Pancreas (tissue), 10 donors: ENCODE measurements at regions not wholly inside any gene's neighbourhood (a gene's known extent, or its start where the extent isn't known, plus 50 kb on each side); places are given as distances from the start of the nearest gene placed in this dataset.

Source experiments
- ATAC-seq, 4 donors: fragments of 200-7000 bp; cut with Tn5 transposase; one replicate each; pipeline versions ENCODE4 v1.8.0 to v1.9.1; 2020; ENCODE audit warnings: mild to moderate bottlenecking in 4 of 4, moderate library complexity in 4 of 4
- DNase-seq, 6 donors: peaks; one replicate each; pipeline ENCODE4 v3.0.0-alpha.2; 2020
- FAIRE-seq: peaks from 2 replicates; lab custom pipeline; 2012; peaks lifted over from hg19 to GRCh38; lab: Jason Lieb, UNC
- H3K27ac ChIP-seq, 4 donors: fragments of 200-600 bp; sonication (generic); 1 replicate in 3 of 4; 2 replicates in 1 of 4; pipeline versions ENCODE4 v1.5.0 to v1.8.0; 2020
- H3K27me3 ChIP-seq, 4 donors: fragments of 200-600 bp; one replicate each; pipeline ENCODE4 v1.8.0; 2021
- H3K36me3 ChIP-seq, 3 donors: fragments of 200-600 bp; sonication (generic) in 1 of 3; one replicate each; pipeline versions ENCODE4 v1.5.0 to v1.8.0; 2020 to 2021
- H3K4me1 ChIP-seq, 3 donors: fragments of 200-600 bp; one replicate each; pipeline ENCODE4 v1.8.0; 2021
- H3K4me3 ChIP-seq, 4 donors: fragments of 200-600 bp; sonication (generic) in 2 of 4; one replicate each; pipeline versions ENCODE4 v1.5.0 to v1.8.0; 2020 to 2021
- H3K9me3 ChIP-seq, 4 donors: fragments of 200-600 bp; one replicate each; pipeline ENCODE4 v1.8.0; 2021
- CTCF ChIP-seq, 4 donors: fragments of 200-600 bp; sonication (generic) in 3 of 4; IDR thresholded peaks; one replicate each; pipeline versions ENCODE4 v1.5.0 to v1.8.0; 2021; ENCODE audit warnings: antibody characterized with exemption in 4 of 4
- WGBS, 2 donors: extraction: QIAGEN DNeasy Blood & Tissue Kit; methylation state at CpG; one replicate each; pipeline ENCODE4 v1.1.7; 2013; 5-methylcytosine and 5-hydroxymethylcytosine counted together
- intact Hi-C, 3 donors: fragments of 100-400 bp; cut with DNase I; formaldehyde crosslinking; loops; one replicate each; pipeline versions ENCODE4 v1.11.1 to v1.14.2; 2022
- donor health status: healthy with polysubstance abuse.
- donor health status: DM: no; HTN: no; CAD: no; lungs with moderate emphysema.
- donor health status: DM: no; HTN: no; CAD: no.
- donor health status: control.
- donor health status: control.
- donor health status: Bipolar disorder and iron deficiency.
- donor health status: DM: yes; HTN: yes; CAD: no.
- donor health status: DM: no; HTN: no; CAD: no.
- donor health status: DM: no; HTN: no; CAD: no.
- donor health status: DM: yes; HTN: yes; CAD: no.

GRCh38 chrX:137425273-137425902, 140.5 kb upstream of the ZIC3 start:
- H3K27me3 ChIP-seq, result peaks cover 3 to 83% (median 17%) of the 10 kb centered on the region in 4 donors

GRCh38 chrX:137424679-137425078, 141.2 kb upstream of the ZIC3 start:
- H3K36me3 ChIP-seq, result no peaks in the 10 kb centered on the region
- ATAC-seq, result no peak
- intact Hi-C loops, result no loop called here

More at GRCh38 chrX:137425273-137425902, 140.5 kb upstream of the ZIC3 start:
- WGBS, 2 donors, result 4 to 16% methylated on average over 24 to 25 of the region's 25 CpGs
- no peak overlapping the region for H3K4me3 ChIP-seq
- peaks cover 0 to 6% (median 4%) of the 10 kb centered on the region in 3 donors for H3K4me1 ChIP-seq
- no peak overlapping the region for H3K27ac ChIP-seq
- no peaks in the 10 kb centered on the region for H3K36me3 ChIP-seq
- DNase-seq (no peak), ATAC-seq (no peak), FAIRE-seq (no peak)
- intact Hi-C loops, result no loop called here
- TF ChIP-seq CTCF (IDR thresholded peaks at IDR 0.05), result no peak
- no peaks in the 10 kb centered on the region for H3K9me3 ChIP-seq

GRCh38 chrX:137423241-137423640, 142.7 kb upstream of the ZIC3 start:
- peaks cover 0 to 87% (median 12%) of the 10 kb centered on the region in 4 donors for H3K27me3 ChIP-seq
- no peak overlapping the region for H3K27ac ChIP-seq
- TF ChIP-seq CTCF (IDR thresholded peaks at IDR 0.05), result no peak
- H3K4me3 ChIP-seq, result no peak overlapping the region
- FAIRE-seq, result no peak
- intact Hi-C loops, result no loop called here
- no peak for DNase-seq
- no peaks in the 10 kb centered on the region for H3K9me3 ChIP-seq
- WGBS, 2 donors, result 10 to 13% methylated on average over 3 of the region's 3 CpGs
- H3K4me1 ChIP-seq, result peaks cover 0 to 6% (median 4%) of the 10 kb centered on the region in 3 donors
- H3K36me3 ChIP-seq, result no peaks in the 10 kb centered on the region
- no peak for ATAC-seq

More at GRCh38 chrX:137424679-137425078, 141.2 kb upstream of the ZIC3 start:
- 3 to 7% methylated on average over 13 to 15 of the region's 15 CpGs for WGBS, 2 donors
- no peak overlapping the region for H3K4me3 ChIP-seq
- peaks cover 3 to 87% (median 17%) of the 10 kb centered on the region in 4 donors for H3K27me3 ChIP-seq
- H3K4me1 ChIP-seq, result peaks cover 0 to 6% (median 4%) of the 10 kb centered on the region in 3 donors
- no peak overlapping the region for H3K27ac ChIP-seq
- DNase-seq, result no peak
- FAIRE-seq, result no peak
- TF ChIP-seq CTCF (IDR thresholded peaks at IDR 0.05), result no peak
- H3K9me3 ChIP-seq, result no peaks in the 10 kb centered on the region

- TF ChIP-seq CTCF (IDR thresholded peaks at IDR 0.05), result no peak
- FAIRE-seq (no peak), ATAC-seq (no peak), DNase-seq (no peak)
- peaks cover 0 to 40% (median 0%) of the 10 kb centered on the region in 4 donors for H3K27me3 ChIP-seq
- no peak overlapping the region for H3K4me3 ChIP-seq
- 51 to 56% methylated on average over 2 of the region's 2 CpGs for WGBS, 2 donors
- no peak overlapping the region for H3K27ac ChIP-seq
- H3K9me3 ChIP-seq, result no peaks in the 10 kb centered on the region
- H3K4me1 ChIP-seq, result no peaks in the 10 kb centered on the region
- intact Hi-C loops, result no loop called here
- no peaks in the 10 kb centered on the region for H3K36me3 ChIP-seq
Observed at GRCh38 chrX:137418086-137418485, 147.8 kb upstream of the ZIC3 start.

GRCh38 chrX:137413190-137413589, 152.7 kb upstream of the ZIC3 start:
- intact Hi-C loops, result no loop called here
- TF ChIP-seq CTCF (IDR thresholded peaks at IDR 0.05), result no peak
- H3K4me3 ChIP-seq, result no peak overlapping the region
- peaks cover 0 to under 1% (median 0%) of the 10 kb centered on the region in 4 donors for H3K27me3 ChIP-seq
- no peaks in the 10 kb centered on the region for H3K36me3 ChIP-seq
- H3K4me1 ChIP-seq, result no peaks in the 10 kb centered on the region
- FAIRE-seq (no peak), DNase-seq (no peak), ATAC-seq (no peak)
- no peaks in the 10 kb centered on the region for H3K9me3 ChIP-seq
- 21 to 26% methylated on average over 3 of the region's 3 CpGs for WGBS, 2 donors
- no peak overlapping the region for H3K27ac ChIP-seq
